ENCODE measurements at regions not wholly inside any gene's neighbourhood (a gene's known extent, or its start where the extent isn't known, plus 50 kb on each side); places are given as distances from the start of the nearest gene placed in this dataset.

GRCh38 chr10:44787480-44788075, 123.6 kb upstream of the TMEM72 start (continued):
- TF ChIP-seq IRF1 (CRISPR knock-in tag; IDR thresholded peaks at IDR 0.05; ENCODE audit: borderline replicate concordance) (no peak), CEBPZ (IDR thresholded peaks at IDR 0.05; ENCODE audit: borderline replicate concordance, low read depth, low read length) (no peak)

- H3K4me1 ChIP-seq (replicated peaks in 1 of 2; ENCODE audit: control insufficient read depth in 2 of 2, insufficient read depth in 2 of 2, low read length in 2 of 2): peaks cover 0 to 5% of the 10 kb centered on the region in 2 experiments; a peak in 2 of 5 replicates
- H4K20me1 ChIP-seq (replicated peaks; ENCODE audit: control insufficient read depth, insufficient read depth, low read length): no peaks in the 10 kb centered on the region
- BruUV-seq (replicated peaks): no TSS peak
- no peaks in the 10 kb centered on the region for H3K79me2 ChIP-seq (ENCODE audit: control insufficient read depth, insufficient read depth, low read length)
- H3K9ac ChIP-seq (ENCODE audit: insufficient read depth in 1 of 2, low read depth in 2 of 2, low read length in 2 of 2): no peak overlapping the region
- in situ Hi-C loops (cut with MboI) (no loop called here), intact Hi-C loops (cut with micrococcal nuclease) (no loop called here)
- no peak overlapping the region for H2AFZ ChIP-seq (ENCODE audit: low read depth, low read length)
- H3K9me3 ChIP-seq (replicated peaks; ENCODE audit: control insufficient read depth, insufficient read depth, low read depth, low read length): no peaks in the 10 kb centered on the region
- FAIRE-seq (peak; percentile 61), DNase-seq (ENCODE audit: extremely low read depth in 1 of 4, low spot score in 3 of 4) (peak in 2 of 4 experiments; percentile 18 to 31), ATAC-seq (peak; percentile 72)
- CTCF ChIA-PET (ENCODE audit: low intra/inter-chr PET ratio): no interaction called here
- POLR2A ChIA-PET: interaction anchor here (0.7 kb wide), 1 partner anchor 13 kb away, joined by 3 read pairs; no protein-coding TSS in a partner anchor
- no peaks in the 10 kb centered on the region for H3K36me3 ChIP-seq (ENCODE audit: control insufficient read depth, insufficient read depth, low read length)
- H3K27me3 ChIP-seq (ENCODE audit: control insufficient read depth in 2 of 2, insufficient read depth in 2 of 2, low read length in 2 of 2): no peaks in the 10 kb centered on the region; a peak in 1 of 5 replicates
- H3K4me3 ChIP-seq: no peak overlapping the region
- no peak overlapping the region; the same call in 2 of the 3 replicates for H3K27ac ChIP-seq (ENCODE audit: extremely low read depth, low read depth, low read length)
- peak overlapping the region; percentile 62; the same call in 1 of the 2 replicates for H3K4me2 ChIP-seq (ENCODE audit: insufficient read depth, low read length)
- no peaks in the 10 kb centered on the region for H3K9me1 ChIP-seq (ENCODE audit: control insufficient read depth, insufficient read depth, low read length)
- WGBS (ENCODE audit: insufficient coverage, low coverage, missing lambda C conversion rate): 2% methylated on average over 11 of the region's 12 CpGs
- TF ChIP-seq ZNF717 (CRISPR knock-in tag; IDR thresholded peaks at IDR 0.05) (no peak), MTA3 (IDR thresholded peaks at IDR 0.05; ENCODE audit: borderline replicate concordance) (peak; percentile 79), ZHX1 (conservative IDR thresholded peaks at IDR 0.05; ENCODE audit: low read length) (no peak), ZNF584 (CRISPR knock-in tag; IDR thresholded peaks at IDR 0.05; ENCODE audit: low read depth) (peak; percentile 53; the same call in 1 of the 2 replicates), OTX1 (CRISPR knock-in tag; IDR thresholded peaks at IDR 0.05) (0 out of 2 replicates have a peak, but pooled peaks have one; percentile 45), EZH2 (IDR thresholded peaks at IDR 0.05; ENCODE audit: borderline replicate concordance, low read depth, low read length) (no peak), CCNT2 (IDR thresholded peaks at IDR 0.05; ENCODE audit: borderline replicate concordance, extremely low read depth, insufficient read length, low read depth, low read length) (no peak)
These were observed 122.7 kb upstream of the TMEM72 start for GRCh38 chr10:44788147-44789129.

Measured in K562 (cell line).